Upper lobe of right lung (tissue), 1 donor: ENCODE measurements at regions not wholly inside any gene's neighbourhood (a gene's known extent, or its start where the extent isn't known, plus 50 kb on each side); places are given as distances from the start of the nearest gene placed in this dataset.
"Not testable (repeated sequence)": the region's sequence is repeated elsewhere in the genome, so short reads cannot be mapped to it uniquely, and the experiment has no call there.

Experiments
- ATAC-seq: fragments of 200-7000 bp; cut with Tn5 transposase; one replicate; pipeline ENCODE4 v1.9.1; 2020; ENCODE audit warnings: mild to moderate bottlenecking, moderate library complexity
- DNase-seq: peaks from one replicate; pipeline ENCODE4 v3.0.0-alpha.2; 2020
- H3K27ac ChIP-seq: fragments of 200-600 bp; one replicate; pipeline ENCODE4 v1.8.0; 2022
- H3K27me3 ChIP-seq: fragments of 200-600 bp; one replicate; pipeline ENCODE4 v1.8.0; 2022; ENCODE audit warnings: mild to moderate bottlenecking
- H3K36me3 ChIP-seq: fragments of 200-600 bp; one replicate; pipeline ENCODE4 v1.8.0; 2022
- H3K4me1 ChIP-seq: fragments of 200-600 bp; one replicate; pipeline ENCODE4 v1.8.0; 2022
- H3K4me3 ChIP-seq: fragments of 200-600 bp; one replicate; pipeline ENCODE4 v1.8.0; 2022; ENCODE audit warnings: mild to moderate bottlenecking
- H3K9me3 ChIP-seq: fragments of 200-600 bp; one replicate; pipeline ENCODE4 v1.8.0; 2022
- CTCF ChIP-seq: fragments of 200-600 bp; IDR thresholded peaks from one replicate; pipeline ENCODE4 v1.8.0; 2022; ENCODE audit warnings: antibody characterized with exemption
- intact Hi-C: fragments of 100-400 bp; cut with DNase I; formaldehyde crosslinking; loops from one replicate; pipeline ENCODE4 v1.11.0; 2022
- donor health status: DM: no; HTN: yes; CAD: no; lungs with severe emphysema.

DNA sequence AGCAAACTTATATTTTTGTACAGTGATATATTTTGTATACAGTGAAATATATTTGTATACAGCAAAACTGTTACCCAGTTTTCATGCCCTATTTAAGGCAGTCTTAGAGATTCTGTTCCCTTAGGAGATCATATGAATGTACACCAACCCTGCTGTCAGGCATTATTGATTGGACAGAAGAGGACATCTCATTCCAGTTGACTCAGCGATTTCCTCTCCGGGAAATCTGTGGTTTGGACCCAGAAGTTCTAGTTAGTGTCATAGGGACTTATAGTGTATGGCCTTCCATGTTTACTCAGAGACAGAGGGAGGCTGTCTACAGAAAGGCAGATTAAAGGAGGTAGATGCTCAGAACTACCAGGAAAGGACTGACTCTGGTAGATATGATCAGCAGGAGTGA is 318.8 kb upstream of the KCNMB2 start:
- Histone ChIP-seq H3K4me1 (no peaks in the 10 kb centered on the region), H3K36me3 (no peaks in the 10 kb centered on the region), H3K27ac (no peak overlapping the region), H3K27me3 (no peaks in the 10 kb centered on the region), H3K9me3 (no peaks in the 10 kb centered on the region), H3K4me3 (no peak overlapping the region)
- DNase-seq (no peak), ATAC-seq (no peak)
- no peak for TF ChIP-seq CTCF
- intact Hi-C loops = no loop called here

DNA sequence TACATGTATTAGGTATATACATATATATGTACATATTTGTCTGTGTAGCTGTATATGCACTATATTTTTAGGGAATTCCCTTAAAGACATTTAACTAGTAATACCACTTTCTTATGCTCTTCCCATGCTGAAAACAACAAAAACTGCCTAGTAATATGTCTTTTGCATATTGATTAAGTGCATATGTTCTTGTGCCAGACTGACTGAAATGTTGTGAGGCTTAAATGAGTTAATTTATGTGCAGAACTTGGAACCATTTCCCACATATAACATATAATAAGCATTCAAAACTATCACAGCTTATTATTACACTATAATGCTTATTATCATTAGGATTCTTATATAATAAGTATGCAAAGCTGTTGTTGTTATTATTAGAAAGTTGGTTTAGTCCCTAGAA is 318.0 kb upstream of the KCNMB2 start:
- TF ChIP-seq CTCF = no peak
- DNase-seq (no peak), ATAC-seq (no peak)
- no peaks in the 10 kb centered on the region for H3K9me3 ChIP-seq
- intact Hi-C loops = no loop called here
- H3K4me1 ChIP-seq = no peaks in the 10 kb centered on the region
- H3K36me3 ChIP-seq = no peaks in the 10 kb centered on the region
- no peak overlapping the region for H3K27ac ChIP-seq
- H3K4me3 ChIP-seq = no peak overlapping the region
- H3K27me3 ChIP-seq = no peaks in the 10 kb centered on the region

GRCh38 chr3:178219661-178220060 is 316.6 kb upstream of the KCNMB2 start:
- ATAC-seq, intact Hi-C loops, H3K4me1 ChIP-seq, H3K27ac ChIP-seq, DNase-seq, H3K9me3 ChIP-seq, H3K36me3 ChIP-seq, H3K4me3 ChIP-seq, H3K27me3 ChIP-seq: not testable (repeated sequence)

- DNase-seq (no peak), ATAC-seq (no peak)
- Histone ChIP-seq H3K4me1 (no peaks in the 10 kb centered on the region), H3K27ac (no peak overlapping the region), H3K9me3 (no peaks in the 10 kb centered on the region), H3K4me3 (no peak overlapping the region), H3K27me3 (no peaks in the 10 kb centered on the region), H3K36me3 (no peaks in the 10 kb centered on the region)
- no peak for TF ChIP-seq CTCF
- intact Hi-C loops = no loop called here
Measured at GRCh38 chr3:178223876-178224275, 312.4 kb upstream of the KCNMB2 start.

DNA sequence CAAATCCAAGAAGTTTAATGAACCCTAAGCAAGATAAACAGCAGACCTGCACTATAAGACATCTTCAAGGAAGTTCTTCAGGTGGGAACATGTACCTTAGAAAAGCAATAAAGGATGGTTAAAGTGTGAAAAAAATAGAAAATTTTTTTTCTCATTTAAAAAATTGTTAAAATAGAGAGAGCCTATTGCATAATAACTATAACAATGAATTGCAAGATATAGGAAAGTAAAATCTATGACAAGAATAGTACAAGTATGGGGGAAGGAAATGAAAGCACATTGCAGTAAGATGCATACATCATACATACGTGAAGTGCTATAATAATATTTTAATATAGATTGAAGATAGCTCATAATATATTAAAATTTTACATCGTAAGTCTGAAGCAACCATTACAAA is 310.1 kb upstream of the KCNMB2 start:
- Histone ChIP-seq H3K4me3 (no peak overlapping the region), H3K27me3 (no peaks in the 10 kb centered on the region), H3K9me3 (no peaks in the 10 kb centered on the region), H3K4me1 (no peaks in the 10 kb centered on the region), H3K36me3 (no peaks in the 10 kb centered on the region), H3K27ac (no peak overlapping the region)
- no peak for TF ChIP-seq CTCF
- intact Hi-C loops = no loop called here
- DNase-seq = no peak
- no peak for ATAC-seq

GRCh38 chr3:178231645-178232044 is 304.6 kb upstream of the KCNMB2 start:
- H3K4me3 ChIP-seq = no peak overlapping the region
- no peaks in the 10 kb centered on the region for H3K9me3 ChIP-seq
- no peak for TF ChIP-seq CTCF
- no peaks in the 10 kb centered on the region for H3K4me1 ChIP-seq
- no peaks in the 10 kb centered on the region for H3K27me3 ChIP-seq
- ATAC-seq = no peak
- no peaks in the 10 kb centered on the region for H3K36me3 ChIP-seq
- H3K27ac ChIP-seq = no peak overlapping the region
- no peak for DNase-seq
- intact Hi-C loops = loop anchor here (10.0 kb wide), 1 partner anchor 1007 kb away; no protein-coding TSS in a partner anchor
